ENCODE measurements at regions not wholly inside any gene's neighbourhood (a gene's known extent, or its start where the extent isn't known, plus 50 kb on each side); places are given as distances from the start of the nearest gene placed in this dataset.

DNA sequence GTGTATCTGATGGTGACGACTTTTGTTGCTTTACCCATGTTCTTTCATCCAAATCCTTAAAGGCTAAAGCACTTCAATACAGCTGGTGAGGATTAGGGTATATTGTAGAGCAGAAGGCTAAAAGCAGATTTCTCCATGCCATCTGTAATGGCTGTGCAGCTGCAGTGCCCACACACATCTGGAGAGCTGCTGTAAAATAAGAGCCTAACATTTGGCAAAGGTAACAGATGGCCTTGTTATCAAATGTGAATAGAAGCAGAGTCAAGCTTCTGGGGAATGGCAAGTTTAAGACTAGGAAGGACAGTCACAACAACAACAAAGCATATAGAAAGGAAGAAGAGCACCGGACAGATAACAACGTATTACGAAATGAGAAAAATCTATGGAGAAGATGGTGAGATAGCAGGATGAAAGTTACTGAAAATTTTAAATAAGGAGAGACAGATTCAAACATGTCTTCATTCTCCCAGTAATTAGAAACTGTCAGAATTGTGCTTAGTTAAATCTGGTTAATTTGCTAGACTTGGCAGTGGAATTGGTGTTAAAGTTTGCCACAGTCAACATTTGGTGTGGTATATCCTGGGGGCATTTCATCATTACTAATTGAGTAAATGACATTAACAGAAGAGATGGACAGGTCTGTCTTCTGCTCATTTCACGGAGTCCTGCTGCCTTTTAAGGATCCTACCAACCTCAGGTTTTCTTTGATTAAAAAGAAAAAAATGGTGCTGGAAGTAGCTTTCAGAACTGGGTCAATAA lies 1093.2 kb downstream of the ADGRL2 start:
- no peak for TF ChIP-seq ZNF274 (IDR thresholded peaks at IDR 0.05; ENCODE audit: low read depth, low read length)
- no peak overlapping the region for H3K4me3 ChIP-seq (ENCODE audit: low read length)

DNA sequence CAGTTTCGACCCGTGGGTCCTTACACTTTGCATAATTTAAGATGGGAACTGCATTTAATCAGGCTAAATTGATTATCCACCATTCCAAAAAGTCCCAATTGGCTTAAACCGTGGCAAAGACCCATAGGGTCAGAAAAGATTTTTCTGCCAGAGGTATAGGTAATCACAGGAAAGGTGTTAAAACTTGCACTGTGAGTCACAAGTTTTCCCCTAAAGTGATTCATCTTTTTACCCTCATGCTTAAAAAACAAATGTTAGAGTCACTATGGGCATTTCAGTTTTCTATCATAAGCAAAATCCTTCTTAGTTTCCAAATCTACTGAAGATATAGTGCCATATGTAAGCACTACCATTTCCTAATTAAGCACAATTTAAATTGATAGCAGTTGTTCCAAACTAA lies 1079.8 kb downstream of the ADGRL2 start:
- no peak overlapping the region for H3K4me3 ChIP-seq (ENCODE audit: low read length)
- TF ChIP-seq ZNF274 (IDR thresholded peaks at IDR 0.05; ENCODE audit: low read depth, low read length) = no peak

DNA sequence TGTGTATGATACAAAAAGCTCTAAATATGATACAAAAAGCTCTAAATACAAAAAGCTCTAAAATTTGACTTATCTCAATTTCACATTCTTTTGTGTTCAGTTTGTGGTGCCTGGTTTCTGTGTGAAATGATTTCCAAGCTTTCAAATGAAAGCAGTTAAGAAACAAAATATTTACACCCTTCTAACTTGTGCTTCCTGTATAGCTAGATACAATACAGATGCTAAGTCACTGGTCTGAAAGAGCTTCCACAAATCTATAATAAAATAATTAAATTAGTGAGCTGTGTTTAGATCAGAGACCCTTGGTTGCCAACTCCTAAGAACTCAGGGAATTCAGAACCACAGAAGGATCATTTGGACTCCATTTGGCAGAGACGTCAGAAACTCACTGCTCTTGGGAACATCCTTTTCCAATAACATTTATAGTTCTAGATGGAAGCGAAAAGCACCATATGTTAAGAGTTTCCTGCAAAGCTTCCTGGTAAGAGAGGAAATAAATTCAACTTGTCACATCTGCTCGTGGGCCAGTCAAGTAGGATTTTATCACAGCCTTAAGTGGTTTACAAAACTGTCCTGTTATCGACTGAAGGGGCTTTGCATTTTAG lies 1079.1 kb downstream of the ADGRL2 start:
- H3K4me3 ChIP-seq (ENCODE audit: low read length) = no peak overlapping the region
- TF ChIP-seq ZNF274 (IDR thresholded peaks at IDR 0.05; ENCODE audit: low read depth, low read length) = no peak

DNA sequence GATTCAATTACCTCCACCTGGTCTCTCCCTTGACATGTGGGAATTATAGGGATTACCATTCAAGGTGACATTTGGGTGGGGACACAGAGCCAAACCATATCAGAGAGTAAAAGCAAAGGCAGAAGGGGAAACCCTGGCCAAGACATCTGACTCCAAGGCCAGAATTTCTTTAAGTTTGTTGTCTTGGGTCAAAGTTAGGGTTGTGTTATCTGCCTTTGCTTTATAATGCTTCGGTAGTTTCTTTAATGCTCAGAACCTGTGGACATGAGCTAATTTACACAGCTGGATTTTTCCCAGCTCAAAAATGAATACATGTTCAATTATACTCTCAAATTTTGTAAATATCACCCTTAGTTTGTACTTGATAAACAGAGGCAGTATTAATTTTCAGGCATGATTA lies 1074.4 kb downstream of the ADGRL2 start:
- no peak for TF ChIP-seq ZNF274 (IDR thresholded peaks at IDR 0.05; ENCODE audit: low read depth, low read length)
- no peak overlapping the region for H3K4me3 ChIP-seq (ENCODE audit: low read length)

DNA sequence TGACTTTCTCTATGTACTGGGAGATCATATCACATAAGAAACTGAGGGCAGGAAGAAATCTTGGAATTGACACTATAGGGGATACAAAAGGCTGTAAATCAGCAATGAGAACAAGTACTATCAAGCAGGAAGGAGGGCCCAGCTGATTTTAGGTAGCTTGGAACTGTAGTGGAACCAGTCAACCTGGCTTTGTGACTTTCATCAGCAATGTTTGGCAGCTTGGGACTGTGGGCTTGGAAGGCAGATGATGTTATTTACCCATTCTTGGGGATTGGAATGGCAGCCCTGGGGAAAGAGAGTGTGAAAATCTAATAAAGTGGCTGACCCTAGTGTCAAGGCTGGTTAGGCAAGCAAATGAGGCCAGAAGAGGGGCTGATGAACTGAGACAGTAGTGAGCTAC lies 1073.3 kb downstream of the ADGRL2 start:
- no peak overlapping the region for H3K4me3 ChIP-seq (ENCODE audit: low read length)
- TF ChIP-seq ZNF274 (IDR thresholded peaks at IDR 0.05; ENCODE audit: low read depth, low read length) = no peak

DNA sequence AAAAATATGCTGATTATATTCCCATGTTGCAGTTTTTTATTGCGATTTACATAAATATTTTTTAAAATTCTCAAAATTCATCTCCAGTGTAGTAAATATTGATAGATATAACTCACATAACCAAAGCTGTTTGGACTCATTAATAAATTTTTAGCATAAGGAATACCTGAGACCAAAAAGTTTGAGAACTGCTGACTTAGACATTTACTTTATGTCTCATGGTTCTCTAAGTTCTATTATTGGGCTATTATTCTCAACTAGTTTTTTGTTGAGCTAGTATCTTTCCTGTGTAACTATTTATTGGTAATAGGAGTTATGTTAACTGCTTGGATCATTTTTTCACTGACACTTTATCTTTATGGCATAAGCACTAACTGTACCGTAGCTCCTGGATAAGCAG lies 1069.6 kb downstream of the ADGRL2 start:
- no peak overlapping the region for H3K4me3 ChIP-seq (ENCODE audit: low read length)
- TF ChIP-seq ZNF274 (IDR thresholded peaks at IDR 0.05; ENCODE audit: low read depth, low read length) = no peak

DNA sequence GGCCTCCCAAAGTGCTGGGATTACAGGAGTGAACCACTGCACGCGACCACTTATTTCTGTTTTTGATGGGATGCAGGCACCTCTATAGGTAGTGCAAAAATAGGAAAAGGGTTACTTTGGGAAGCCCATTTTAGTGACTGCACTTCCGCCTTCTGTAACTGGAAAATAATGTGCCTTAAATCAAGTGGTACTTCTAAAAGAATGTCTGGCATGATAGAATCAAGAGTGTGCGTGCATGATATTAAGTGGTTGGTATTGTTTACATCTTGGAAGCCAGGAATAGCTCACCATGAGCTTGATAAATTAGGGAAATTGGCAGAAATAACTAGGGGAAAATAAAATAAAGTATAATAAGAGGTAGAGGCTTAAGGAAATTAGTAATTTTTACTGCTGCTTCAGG lies 1067.0 kb downstream of the ADGRL2 start:
- TF ChIP-seq ZNF274 (IDR thresholded peaks at IDR 0.05; ENCODE audit: low read depth, low read length) = no peak
- no peak overlapping the region for H3K4me3 ChIP-seq (ENCODE audit: low read length)

DNA sequence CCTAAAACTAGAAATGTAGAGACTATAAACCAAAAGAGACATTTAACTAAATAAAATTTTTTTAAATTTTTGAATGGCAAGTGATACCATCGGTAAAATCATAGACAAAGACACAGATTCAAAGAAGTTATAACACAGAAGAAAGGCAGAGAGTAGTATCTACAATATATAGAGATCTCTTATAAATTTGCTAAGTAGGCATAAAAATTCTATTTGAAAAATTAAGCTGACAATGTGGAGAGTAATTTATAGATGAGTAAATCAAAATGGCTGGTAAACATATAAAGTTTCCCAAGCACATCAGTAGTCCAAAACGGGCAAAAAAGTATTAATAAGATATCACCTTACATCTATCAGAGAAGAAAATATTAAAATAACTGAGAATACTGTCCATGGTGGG lies 1061.0 kb downstream of the ADGRL2 start:
- TF ChIP-seq ZNF274 (IDR thresholded peaks at IDR 0.05; ENCODE audit: low read depth, low read length) = no peak
- no peak overlapping the region for H3K4me3 ChIP-seq (ENCODE audit: low read length)

DNA sequence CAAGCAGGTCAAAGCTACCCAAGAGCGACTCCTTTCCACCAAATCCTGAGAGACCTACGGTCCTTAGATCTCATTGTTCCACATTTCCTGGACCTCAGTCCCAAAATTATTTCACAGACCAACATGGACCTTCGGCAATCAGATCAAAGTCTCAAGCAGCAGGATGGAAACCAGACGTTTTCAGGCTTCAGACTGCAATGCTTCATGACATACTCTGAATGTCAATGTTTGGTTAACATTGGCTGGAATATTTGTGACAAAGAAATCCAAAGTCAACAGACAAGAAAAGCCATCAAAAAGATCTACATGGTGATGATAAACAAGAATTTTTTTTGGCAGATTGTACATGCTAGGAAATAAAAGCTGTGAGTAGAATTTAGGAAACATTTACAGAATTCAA lies 1057.3 kb downstream of the ADGRL2 start:
- TF ChIP-seq ZNF274 (IDR thresholded peaks at IDR 0.05; ENCODE audit: low read depth, low read length) = no peak
- H3K4me3 ChIP-seq (ENCODE audit: low read length) = no peak overlapping the region

DNA sequence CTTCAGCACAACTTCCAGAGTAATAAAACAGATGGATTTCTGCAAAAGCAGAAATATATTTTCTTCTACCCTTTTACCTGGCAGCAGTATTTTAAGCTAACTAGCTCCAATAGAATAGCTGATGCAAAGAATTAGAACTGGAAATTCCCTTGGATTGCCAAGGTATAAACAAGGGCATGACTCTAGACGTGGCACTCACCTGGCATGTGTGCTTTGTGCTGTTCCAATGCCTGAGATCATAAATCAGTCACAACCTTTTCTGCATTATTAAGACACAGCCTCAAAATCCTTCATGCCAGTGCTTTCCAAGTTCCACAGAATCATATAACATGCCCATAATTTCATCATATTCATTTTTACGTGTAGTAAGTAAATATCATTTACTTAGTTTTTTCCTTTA lies 1048.7 kb downstream of the ADGRL2 start:
- TF ChIP-seq ZNF274 (IDR thresholded peaks at IDR 0.05; ENCODE audit: low read depth, low read length) = no peak
- no peak overlapping the region for H3K4me3 ChIP-seq (ENCODE audit: low read length)

DNA sequence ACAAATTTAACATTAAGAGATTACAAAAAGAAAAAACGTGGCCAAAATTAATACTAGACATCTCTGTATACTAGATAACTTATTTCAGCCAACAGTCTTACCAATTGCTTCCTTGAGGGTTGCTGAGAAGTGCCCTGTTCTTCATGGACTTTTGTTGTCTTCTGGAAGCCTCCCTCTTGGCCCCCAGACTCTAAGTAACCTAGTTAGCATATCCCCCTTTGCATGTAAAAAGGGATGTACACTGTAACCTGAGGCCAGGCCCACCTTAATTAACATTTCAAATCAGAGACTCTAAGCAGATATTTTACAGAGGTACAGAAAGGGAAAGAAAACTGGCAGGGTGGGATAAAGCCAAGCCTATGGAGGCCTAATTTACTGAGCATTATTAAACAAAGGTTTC lies 1047.3 kb downstream of the ADGRL2 start:
- H3K4me3 ChIP-seq (ENCODE audit: low read length) = no peak overlapping the region
- TF ChIP-seq ZNF274 (IDR thresholded peaks at IDR 0.05; ENCODE audit: low read depth, low read length) = no peak

DNA sequence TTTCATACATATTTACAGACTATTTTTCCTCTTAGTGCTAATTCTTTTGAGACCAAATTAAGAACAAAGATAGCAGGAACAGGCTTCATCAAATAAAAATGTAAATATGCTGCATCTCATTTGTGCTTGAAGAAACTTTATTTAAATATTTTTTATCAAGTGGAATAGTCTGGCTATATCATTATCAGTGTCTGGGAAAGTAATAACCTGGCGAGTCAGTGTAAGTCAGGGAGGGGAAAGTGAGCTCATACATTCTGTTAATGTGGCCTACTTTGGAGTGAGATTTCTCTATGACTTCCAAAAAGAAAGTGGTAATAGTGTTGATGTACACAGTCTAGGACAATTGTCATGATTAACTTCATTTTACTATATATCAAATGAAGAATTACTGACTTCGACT lies 1045.1 kb downstream of the ADGRL2 start:
- no peak for TF ChIP-seq ZNF274 (IDR thresholded peaks at IDR 0.05; ENCODE audit: low read depth, low read length)
- H3K4me3 ChIP-seq (ENCODE audit: low read length) = no peak overlapping the region

DNA sequence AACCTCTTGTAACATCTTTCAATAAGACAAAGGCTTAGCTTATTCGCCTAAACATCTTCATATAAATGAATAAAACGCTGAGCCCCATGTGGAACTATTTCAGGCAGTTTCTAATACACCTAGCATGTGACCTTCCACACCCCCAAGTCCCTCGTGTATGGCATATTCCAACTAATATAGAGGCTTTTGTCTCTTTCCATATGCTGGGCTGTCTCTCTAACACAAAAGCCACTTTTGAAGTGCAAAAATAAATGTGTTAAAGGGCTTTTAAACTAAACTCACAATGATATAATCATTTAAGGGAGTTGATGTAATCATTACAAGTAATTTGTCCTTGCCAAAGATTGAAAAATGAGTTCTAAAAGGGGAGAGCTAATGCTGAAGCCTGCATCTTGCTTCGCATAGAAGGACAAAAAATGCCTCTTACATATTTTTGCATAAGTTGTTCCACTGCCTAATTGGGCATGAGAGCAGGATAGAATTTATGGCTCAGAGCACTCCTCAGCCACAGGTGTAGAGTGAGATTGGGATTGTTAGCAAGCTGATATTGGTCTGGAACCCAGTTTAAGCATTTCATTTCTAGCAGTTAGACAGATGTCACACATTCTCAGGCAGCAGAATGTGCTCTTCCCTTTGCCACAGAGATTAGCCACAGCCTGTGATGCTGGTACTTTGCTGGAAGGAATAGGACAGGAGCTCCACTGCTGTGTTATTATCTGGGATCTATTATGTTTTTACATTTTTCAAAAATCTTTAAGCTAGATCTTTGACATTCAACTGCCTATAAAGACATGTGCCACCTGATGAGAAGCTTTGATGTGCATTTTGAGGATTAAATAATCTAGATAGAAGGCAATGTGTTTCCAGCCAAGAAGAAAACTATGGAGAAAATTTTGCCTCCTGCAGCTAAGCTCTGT lies 1044.4 kb downstream of the ADGRL2 start:
- TF ChIP-seq ZNF274 (IDR thresholded peaks at IDR 0.05; ENCODE audit: low read depth, low read length) = no peak

DNA sequence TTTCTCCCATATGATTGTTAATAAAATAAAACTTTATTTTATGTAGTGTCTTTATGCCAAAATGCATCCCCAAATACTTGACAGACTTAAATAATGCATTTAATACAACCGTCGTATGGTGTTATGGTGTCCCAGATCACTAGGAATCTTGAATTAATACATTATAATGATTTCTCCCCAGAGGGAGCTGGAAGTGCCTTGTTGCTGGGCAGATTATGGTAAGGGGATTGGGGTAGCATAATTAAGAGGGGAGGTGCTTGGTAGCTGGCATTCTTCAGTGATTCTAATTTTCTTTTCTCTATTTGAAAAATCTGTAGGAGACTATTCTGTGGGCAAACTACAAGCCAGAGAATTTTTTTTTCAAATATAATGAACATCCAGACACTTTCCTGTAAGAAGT lies 1043.7 kb downstream of the ADGRL2 start:
- TF ChIP-seq ZNF274 (IDR thresholded peaks at IDR 0.05; ENCODE audit: low read depth, low read length) = no peak
- H3K4me3 ChIP-seq (ENCODE audit: low read length) = no peak overlapping the region

More for the DNA sequence above, 1044.4 kb downstream of the ADGRL2 start:
- H3K4me3 ChIP-seq (ENCODE audit: low read length) = no peak overlapping the region

DNA sequence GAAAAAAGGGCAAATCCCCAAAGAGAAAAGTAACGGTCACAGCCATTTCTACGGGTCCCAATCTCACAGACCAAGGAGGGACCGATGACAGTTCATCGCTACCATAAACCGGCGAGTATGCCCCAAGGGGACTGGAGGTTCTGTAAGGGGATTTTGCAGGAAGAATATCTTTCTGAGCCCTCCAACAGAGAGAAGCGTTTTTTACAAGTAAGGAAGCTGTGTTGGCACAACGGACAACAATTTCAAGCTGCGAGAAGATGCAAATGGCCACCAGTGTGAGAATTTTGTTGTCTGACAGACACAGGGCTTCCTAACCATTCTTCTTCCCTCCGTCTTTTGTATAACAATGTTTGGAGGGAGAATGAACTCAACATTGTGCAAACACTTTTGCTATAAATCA lies 1043.1 kb downstream of the ADGRL2 start:
- no peak overlapping the region for H3K4me3 ChIP-seq (ENCODE audit: low read length)
- no peak for TF ChIP-seq ZNF274 (IDR thresholded peaks at IDR 0.05; ENCODE audit: low read depth, low read length)

Data from GM08714 (cell line).